GM12878 (cell line): ENCODE measurements at regions not wholly inside any gene's neighbourhood (a gene's known extent, or its start where the extent isn't known, plus 50 kb on each side); places are given as distances from the start of the nearest gene placed in this dataset.
A peak's percentile ranks its signal among the peaks of the same experiment; 100 is the strongest.

Experiments used
- ATAC-seq: fragments of 200-7000 bp; cut with Tn5 transposase; 3 replicates; pipeline ENCODE4 v1.9.1; 2020; ENCODE audit warnings: mild to moderate bottlenecking, moderate library complexity
- BruUV-seq: library from RNA; stranded (reverse); fragments of 400-500 nt; replicated peaks from 2 replicates; lab custom pipeline; 2021; lab: Mats Ljungman, UMichigan
- CTCF ChIA-PET: fragments of 300-600 bp; sonication (Branson Sonifier 250); formaldehyde crosslinking; extraction: SDS; loops from one replicate; lab custom pipeline; 2021; ENCODE audit warnings: inconsistent platforms; lab: Yijun Ruan, JAX
- POLR2A ChIA-PET: fragments of 350-600 bp; formaldehyde crosslinking; extraction: SDS; loops from one replicate; lab custom pipeline; 2021; ENCODE audit warnings: inconsistent platforms; lab: Charles Lee
- RAD21 ChIA-PET: fragments of 300-600 bp; sonication (Branson Sonifier 250); formaldehyde crosslinking; loops from one replicate; lab custom pipeline; 2023; ENCODE audit warnings: antibody characterized with exemption; ENCODE audit not compliant: unreplicated experiment; lab: Charles Lee
- SMC1A ChIA-PET: fragments of 300-600 bp; sonication (Branson Sonifier 250); formaldehyde crosslinking; loops from one replicate; lab custom pipeline; 2023; ENCODE audit not compliant: unreplicated experiment, uncharacterized antibody; lab: Charles Lee
- DNase-seq: peaks from one replicate; pipeline ENCODE4 v3.0.0-alpha.2; 2011; ENCODE audit warnings: low read depth, low spot score
- FAIRE-seq: peaks from 3 replicates; lab custom pipeline; 2011; peaks lifted over from hg19 to GRCh38; lab: Jason Lieb, UNC
- H2AFZ ChIP-seq: 2 replicates; pipeline ENCODE4 v1.6.0; 2011; ENCODE audit warnings: low read depth, low read length, control low read depth; ENCODE audit not compliant: control insufficient read depth
- H3K27ac ChIP-seq: 2 replicates; pipeline ENCODE4 v1.5.1; 2011; ENCODE audit warnings: control low read depth; ENCODE audit not compliant: control insufficient read depth, insufficient read depth
- H3K27me3 ChIP-seq, 2 experiments: replicated peaks in 1 of 2; 2 replicates each; pipeline versions ENCODE4 v1.6.0 to v1.6.1; 2011; ENCODE audit warnings: low read length in 1 of 2; ENCODE audit not compliant: control insufficient read depth in 2 of 2, insufficient read depth in 2 of 2
- H3K36me3 ChIP-seq, 2 experiments: 2 replicates each; pipeline ENCODE4 v1.5.1; 2011; ENCODE audit warnings: low read length in 1 of 2; ENCODE audit not compliant: control insufficient read depth in 2 of 2, insufficient read depth in 2 of 2
- H3K4me1 ChIP-seq: 2 replicates; pipeline ENCODE4 v1.6.1; 2011; ENCODE audit warnings: mild to moderate bottlenecking, low read length, moderate library complexity, mixed read lengths; ENCODE audit not compliant: control insufficient read depth, insufficient read depth
- H3K4me2 ChIP-seq: 2 replicates; pipeline ENCODE4 v1.6.0; 2011; ENCODE audit warnings: control low read depth; ENCODE audit not compliant: control insufficient read depth, insufficient read depth
- H3K4me3 ChIP-seq: fragments of 200-600 bp; sonication (generic); 2 replicates; pipeline ENCODE4 v1.5.1; 2016
- H3K79me2 ChIP-seq: 2 replicates; pipeline ENCODE4 v1.6.0; 2011; ENCODE audit warnings: low read length; ENCODE audit not compliant: control insufficient read depth, insufficient read depth
- H3K9ac ChIP-seq: 2 replicates; pipeline ENCODE4 v1.8.0; 2011; ENCODE audit warnings: low read length, control low read depth, mixed read lengths; ENCODE audit not compliant: control insufficient read depth, insufficient read depth
- H3K9me3 ChIP-seq: replicated peaks from 3 replicates; pipeline ENCODE4 v1.5.1; 2011; ENCODE audit warnings: mild to moderate bottlenecking, low read length; ENCODE audit not compliant: control insufficient read depth, insufficient read depth
- H4K20me1 ChIP-seq: 2 replicates; pipeline ENCODE4 v1.6.0; 2011; ENCODE audit not compliant: control insufficient read depth, insufficient read depth
- EED ChIP-seq: sonication (generic); IDR thresholded peaks from 2 replicates; pipeline ENCODE4 v1.6.1; 2016; ENCODE audit warnings: antibody characterized with exemption, low read depth
- HDGF ChIP-seq: fragments of 450-650 bp; IDR thresholded peaks from 2 replicates; pipeline ENCODE4 v1.6.1; 2016; ENCODE audit warnings: antibody characterized with exemption
- MTA3 ChIP-seq: IDR thresholded peaks from 2 replicates; pipeline ENCODE4 v1.6.1; 2012; ENCODE audit warnings: low read length, inconsistent platforms, borderline replicate concordance
- NR2C2 ChIP-seq: IDR thresholded peaks from 2 replicates; pipeline ENCODE4 v1.6.1; 2011; ENCODE audit warnings: borderline replicate concordance, low read depth; ENCODE audit not compliant: control insufficient read depth, insufficient read length
- PKNOX1 ChIP-seq: fragments of 450-650 bp; IDR thresholded peaks from 2 replicates; pipeline ENCODE4 v1.6.1; 2016; ENCODE audit warnings: mild to moderate bottlenecking
- TAF1 ChIP-seq: IDR thresholded peaks from 2 replicates; pipeline ENCODE4 v1.6.1; 2011; ENCODE audit warnings: mild to moderate bottlenecking, low read depth, low read length, borderline replicate concordance
- ZNF217 ChIP-seq: fragments of 450-650 bp; IDR thresholded peaks from 2 replicates; pipeline ENCODE4 v1.6.1; 2017; ENCODE audit warnings: antibody characterized with exemption, mild to moderate bottlenecking
- ZNF24 ChIP-seq: fragments of 450-650 bp; IDR thresholded peaks from 2 replicates; pipeline ENCODE4 v1.6.1; 2017; ENCODE audit warnings: antibody characterized with exemption, mild to moderate bottlenecking
- ZNF592 ChIP-seq: fragments of 450-650 bp; IDR thresholded peaks from 2 replicates; pipeline ENCODE4 v1.6.1; 2017; ENCODE audit warnings: mild to moderate bottlenecking, moderate library complexity
- WGBS: methylation state at CpG from one replicate; pipeline ENCODE4 v1.1.6; 2016; ENCODE audit warnings: low lambda C conversion rate; ENCODE audit not compliant: insufficient replicate concordance, insufficient coverage; ENCODE audit errors: missing lambda C conversion rate; 5-methylcytosine and 5-hydroxymethylcytosine counted together
- in situ Hi-C: fragments of 300-500 bp; cut with MboI; formaldehyde crosslinking; loops from 9 replicates; pipeline ENCODE4 v1.14.3; 2018; ENCODE audit warnings: mixed read lengths
- intact Hi-C: fragments of 100-400 bp; cut with micrococcal nuclease; formaldehyde crosslinking; loops from one replicate; pipeline ENCODE4 v1.14.2; 2022; ENCODE audit not compliant: unreplicated experiment
- TF ChIP-seq, protein P1 (sequence below): IDR thresholded peaks from 2 replicates; pipeline ENCODE4 v1.6.1; 2011; ENCODE audit warnings: low read depth, mild to moderate bottlenecking, low read length, moderate library complexity, borderline replicate concordance; ENCODE audit errors: extremely low read depth

GRCh38 chr5:68445257-68446069 lies 229.9 kb downstream of the PIK3R1 start (continued):
- TF ChIP-seq ZNF592: 0 out of 2 replicates have a peak, but pooled peaks have one; percentile 52
- peak; percentile 54; the same call in 1 of the 2 replicates for TF ChIP-seq EED
- TF ChIP-seq, protein P1, sequence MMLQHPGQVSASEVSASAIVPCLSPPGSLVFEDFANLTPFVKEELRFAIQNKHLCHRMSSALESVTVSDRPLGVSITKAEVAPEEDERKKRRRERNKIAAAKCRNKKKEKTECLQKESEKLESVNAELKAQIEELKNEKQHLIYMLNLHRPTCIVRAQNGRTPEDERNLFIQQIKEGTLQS: no peak
- TF ChIP-seq ZNF217: peak; percentile 73

- Histone ChIP-seq H3K4me1 (peaks cover 26% of the 10 kb centered on the region), H3K9me3 (no peaks in the 10 kb centered on the region; the same call in 1 of the 3 replicates), H3K4me3 (no peak overlapping the region), H2AFZ (peak overlapping the region; percentile 75), H3K27me3 (no peaks in the 10 kb centered on the region), H3K9ac (peak overlapping the region; percentile 12; the same call in 1 of the 2 replicates), H3K36me3 (no peaks in the 10 kb centered on the region), H3K27ac (peak overlapping the region; percentile 77), H3K4me2 (no peak overlapping the region), H4K20me1 (no peaks in the 10 kb centered on the region), H3K79me2 (no peaks in the 10 kb centered on the region)
- no TSS peak for BruUV-seq
- POLR2A ChIA-PET: interaction anchor here (1.3 to 5.6 kb wide), 2 partner anchors 10 to 12 kb away, joined by 6 to 69 read pairs; no protein-coding TSS in a partner anchor
- TF ChIP-seq NR2C2: no peak
- TF ChIP-seq EED: 0 out of 2 replicates have a peak, but pooled peaks have one; percentile 1
- peak; percentile 60 for TF ChIP-seq PKNOX1
- TF ChIP-seq HDGF: peak; percentile 46; the same call in 1 of the 2 replicates
- TF ChIP-seq MTA3: no peak
- TF ChIP-seq ZNF24: peak; percentile 17; the same call in 1 of the 2 replicates
- TF ChIP-seq TAF1: 0 out of 2 replicates have a peak, but pooled peaks have one; percentile 6
- CTCF ChIA-PET: interaction anchor here (0.6 to 11.3 kb wide), 6 partner anchors 10 to 159 kb away, joined by 3 to 97 read pairs (median 20); no protein-coding TSS in a partner anchor
- RAD21 ChIA-PET: interaction anchor here (0.8 to 13.2 kb wide), 12 partner anchors 10 to 202 kb away, joined by 3 to 190 read pairs (median 6); no protein-coding TSS in a partner anchor
- intact Hi-C loops: loop anchor here (1.0 to 5.0 kb wide), 2 partner anchors 12 to 69 kb away; no protein-coding TSS in a partner anchor
- DNase-seq (no peak), FAIRE-seq (no peak), ATAC-seq (peak; percentile 58)
- in situ Hi-C loops: no loop called here
- 60% methylated on average over 1 of the region's 1 CpG for WGBS
- SMC1A ChIA-PET: interaction anchor here (0.8 to 13.1 kb wide), 14 partner anchors 8 to 265 kb away, joined by 3 to 266 read pairs (median 4); no protein-coding TSS in a partner anchor
These were observed 230.5 kb downstream of the PIK3R1 start for GRCh38 chr5:68446070-68446357.
